H4 (cell line): ENCODE measurements at regions not wholly inside any gene's neighbourhood (a gene's known extent, or its start where the extent isn't known, plus 50 kb on each side); places are given as distances from the start of the nearest gene placed in this dataset.
"Not testable (repeated sequence)": the region's sequence is repeated elsewhere in the genome, so short reads cannot be mapped to it uniquely, and the experiment has no call there.

Experiments
- DNase-seq: peaks from one replicate; pipeline ENCODE4 v3.0.0-alpha.2; 2015; ENCODE audit warnings: low spot score

DNA sequence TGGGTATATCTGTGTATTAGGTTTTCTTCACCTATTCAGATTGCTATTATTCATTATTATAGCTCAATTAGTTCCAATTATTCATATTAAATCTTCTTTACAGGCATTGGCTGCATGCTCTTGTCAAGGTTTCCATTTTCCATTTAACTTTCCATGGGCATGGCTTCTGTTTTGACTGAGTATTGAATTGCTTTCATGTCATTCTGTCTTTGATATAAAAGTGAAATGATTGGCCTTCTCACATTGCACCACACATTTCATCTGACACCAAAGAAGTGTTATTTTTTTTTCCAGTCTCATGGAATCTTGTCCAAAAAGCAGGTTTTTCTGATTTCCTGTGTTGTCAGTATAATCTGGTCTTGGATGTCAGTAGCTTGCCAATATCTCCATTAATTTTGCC lies 1244.3 kb downstream of the RAPGEF2 start:
- no peak for DNase-seq

DNA sequence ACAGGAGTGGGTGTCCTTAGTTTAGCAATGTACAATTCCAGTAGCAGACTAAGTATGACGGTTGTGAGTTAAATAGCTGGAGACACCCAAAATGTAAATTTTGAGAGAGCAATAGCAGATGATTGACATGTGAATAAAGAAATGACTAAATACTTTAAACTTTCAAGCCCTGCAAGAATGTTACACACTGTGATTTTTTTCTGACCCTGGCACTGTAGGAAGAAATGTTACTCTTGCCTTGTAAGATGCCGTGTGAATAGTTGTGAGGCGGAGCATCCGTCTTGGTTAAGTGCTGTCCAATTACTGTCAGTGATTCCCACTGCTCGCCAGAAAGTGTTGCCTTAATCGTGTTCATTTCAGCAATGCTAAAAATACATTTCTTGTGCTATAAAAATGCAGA lies 1248.1 kb downstream of the RAPGEF2 start:
- DNase-seq: no peak

DNA sequence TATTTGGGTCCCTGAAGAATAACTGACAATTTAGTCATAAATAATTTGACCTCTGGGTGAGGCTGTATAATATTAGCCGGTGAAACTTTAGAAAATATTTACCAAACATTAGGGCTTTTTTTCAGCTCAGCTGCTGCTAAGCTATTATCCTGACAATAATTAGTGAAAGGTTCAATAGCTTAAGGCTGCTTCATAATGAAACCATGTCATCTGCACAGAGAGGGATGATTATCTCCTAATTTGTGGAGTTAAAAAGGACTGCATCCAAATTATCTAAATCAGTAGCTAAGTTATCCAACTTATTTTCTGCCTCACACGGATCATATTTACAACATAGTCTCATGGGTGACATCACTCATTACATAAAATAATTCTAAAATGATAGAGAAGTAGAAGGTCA lies 1249.8 kb downstream of the RAPGEF2 start:
- no peak for DNase-seq

DNA sequence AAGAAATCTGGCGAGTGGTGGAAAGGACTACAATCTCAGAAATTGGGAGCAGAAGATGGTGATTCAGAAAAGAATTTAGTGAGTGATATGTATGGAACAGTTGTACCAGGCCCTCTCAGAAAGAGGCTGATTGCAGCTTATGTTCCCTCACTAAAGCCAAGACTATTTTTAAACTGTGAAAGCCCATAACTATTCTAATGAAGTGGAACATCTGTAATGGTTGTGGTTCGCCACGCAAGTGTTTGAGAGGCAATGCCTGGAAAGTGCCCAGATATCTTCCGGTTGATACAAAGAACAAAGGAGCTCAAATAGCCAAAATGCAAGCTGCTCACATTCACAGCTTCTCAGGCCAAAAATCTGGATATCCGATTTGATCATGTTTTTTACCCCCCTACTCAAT lies 1250.7 kb downstream of the RAPGEF2 start:
- DNase-seq: peak; percentile 14

DNA sequence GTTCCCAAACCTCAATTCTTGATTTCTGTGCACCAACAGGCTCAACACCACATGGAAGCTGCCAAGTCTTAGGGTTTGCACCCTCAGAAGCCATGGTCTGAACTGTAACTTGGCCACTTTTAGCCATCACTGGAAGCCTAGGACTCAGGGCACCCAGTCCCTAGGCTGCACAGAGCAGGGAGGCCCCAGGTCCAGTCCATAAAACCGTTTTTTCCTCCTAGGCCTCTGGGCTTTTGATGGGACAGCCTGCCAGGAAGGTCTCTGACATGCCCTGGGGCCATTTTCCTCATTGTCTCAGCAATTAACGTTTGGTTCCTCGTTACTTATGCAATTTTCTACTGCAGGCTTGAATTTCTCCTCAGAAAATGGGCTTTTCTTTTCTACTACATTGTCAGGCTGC lies 1259.6 kb downstream of the RAPGEF2 start:
- DNase-seq: no peak

DNA sequence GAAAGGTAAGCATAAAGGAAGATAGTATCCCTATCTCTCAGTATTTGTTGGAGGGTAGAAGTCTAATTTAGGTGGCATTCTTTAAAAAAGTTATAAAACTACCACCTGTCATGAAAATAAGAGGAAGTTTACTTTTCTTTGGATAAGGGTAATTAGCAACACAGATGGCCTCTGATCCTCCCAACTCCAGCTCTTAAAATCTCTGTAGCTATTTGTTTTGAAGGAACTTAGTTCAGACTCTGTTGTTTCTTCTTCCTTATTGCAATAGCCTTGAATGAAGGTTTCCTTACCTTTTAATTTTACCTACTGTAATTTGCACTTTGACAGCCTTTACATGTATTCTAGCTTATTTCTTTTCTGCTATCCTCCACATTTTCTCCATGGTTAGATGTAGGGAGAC lies 1261.3 kb downstream of the RAPGEF2 start:
- DNase-seq: no peak

DNA sequence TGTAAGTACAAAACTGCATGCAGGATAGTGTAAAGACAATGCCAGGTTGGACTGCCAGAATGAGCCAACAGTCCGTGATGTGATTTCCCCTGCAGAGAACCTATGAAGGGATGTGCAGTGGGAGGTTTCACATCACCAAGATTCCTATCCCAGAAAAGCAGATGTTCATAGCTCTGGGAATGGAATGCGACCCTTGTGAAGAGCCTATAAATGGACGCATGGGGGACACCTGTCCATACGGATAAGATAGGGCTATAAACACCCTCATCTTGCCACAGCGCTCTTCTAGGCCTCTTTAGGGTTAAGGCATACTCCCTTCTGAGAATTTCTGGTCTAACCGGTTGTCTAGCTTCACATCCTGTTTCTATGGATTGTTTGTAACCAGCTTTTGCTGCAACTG lies 1261.8 kb downstream of the RAPGEF2 start:
- not testable (repeated sequence) for DNase-seq

DNA sequence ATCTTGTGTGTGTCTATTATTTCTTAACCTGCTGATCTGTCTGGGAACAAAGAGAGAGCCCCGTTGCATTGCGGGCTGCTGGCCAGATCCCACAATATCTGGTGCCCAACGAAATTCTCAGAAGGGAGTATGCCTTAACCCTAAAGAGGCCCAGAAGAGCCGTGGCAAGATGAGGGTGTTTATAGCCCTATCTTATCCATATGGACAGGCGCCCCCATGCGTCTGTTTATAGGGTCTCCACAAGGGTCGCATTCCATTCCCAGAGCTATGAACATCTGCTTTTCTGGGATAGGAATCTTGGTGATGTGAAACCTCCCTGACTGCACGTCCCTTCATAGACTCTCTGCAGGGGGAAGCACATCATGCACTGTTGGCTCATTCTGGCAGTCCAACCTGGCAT lies 1262.5 kb downstream of the RAPGEF2 start:
- not testable (repeated sequence) for DNase-seq

DNA sequence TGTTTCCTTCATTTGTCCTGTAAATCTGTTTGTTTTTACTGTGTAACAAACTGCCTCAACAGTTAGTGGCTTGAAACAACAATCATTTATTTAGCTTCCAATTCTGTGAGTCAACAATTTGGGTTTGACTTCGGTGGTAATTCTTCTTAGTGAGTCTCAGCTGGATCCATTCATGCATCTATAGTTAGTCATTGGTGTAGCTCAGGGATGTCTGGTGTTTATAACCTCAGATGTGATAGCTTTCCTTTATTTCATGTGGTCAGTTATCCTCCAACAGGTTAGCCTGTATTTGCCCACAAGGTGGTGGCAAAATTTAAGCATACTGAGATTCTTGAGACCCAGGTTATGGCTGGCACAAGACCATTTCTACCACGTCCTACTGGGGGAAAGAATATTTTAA lies 1267.2 kb downstream of the RAPGEF2 start:
- no peak for DNase-seq

DNA sequence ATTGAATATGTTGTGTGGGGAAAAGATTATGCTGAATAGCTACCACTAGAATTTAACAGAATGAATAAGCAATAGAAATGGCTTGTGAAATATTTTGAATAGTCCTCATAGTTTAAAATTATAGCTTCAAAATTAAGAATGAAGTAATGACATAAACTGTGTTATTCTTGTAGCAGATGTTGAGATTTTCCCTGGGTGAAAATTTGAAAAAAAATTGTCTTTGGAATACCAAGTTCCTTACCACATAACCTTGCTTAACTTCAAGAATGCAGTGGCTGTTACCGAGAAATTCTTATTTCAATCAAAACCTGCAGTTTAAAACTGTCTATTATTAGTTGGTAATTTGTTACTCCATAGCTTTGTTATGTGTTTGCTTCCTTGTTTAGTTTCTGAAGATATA lies 1268.6 kb downstream of the RAPGEF2 start:
- no peak for DNase-seq

DNA sequence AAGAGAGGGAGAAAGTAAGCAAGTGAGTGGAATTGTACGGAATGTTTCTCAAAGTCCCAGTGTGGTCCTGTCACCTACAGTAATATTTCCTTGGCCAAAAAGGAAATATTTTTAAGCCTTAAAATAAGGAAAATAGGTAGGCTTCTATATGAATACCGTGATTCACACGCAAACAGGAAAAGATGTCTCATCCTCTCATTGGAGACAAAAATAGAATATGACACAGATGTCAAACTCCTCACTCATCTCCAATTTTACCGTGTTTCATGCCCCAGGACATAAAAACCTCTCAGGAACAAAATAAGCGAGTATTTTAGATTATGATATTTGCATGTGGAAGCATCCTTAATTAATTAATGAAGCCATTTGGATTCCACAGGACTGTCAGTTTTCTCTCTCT lies 1269.5 kb downstream of the RAPGEF2 start:
- DNase-seq: no peak

DNA sequence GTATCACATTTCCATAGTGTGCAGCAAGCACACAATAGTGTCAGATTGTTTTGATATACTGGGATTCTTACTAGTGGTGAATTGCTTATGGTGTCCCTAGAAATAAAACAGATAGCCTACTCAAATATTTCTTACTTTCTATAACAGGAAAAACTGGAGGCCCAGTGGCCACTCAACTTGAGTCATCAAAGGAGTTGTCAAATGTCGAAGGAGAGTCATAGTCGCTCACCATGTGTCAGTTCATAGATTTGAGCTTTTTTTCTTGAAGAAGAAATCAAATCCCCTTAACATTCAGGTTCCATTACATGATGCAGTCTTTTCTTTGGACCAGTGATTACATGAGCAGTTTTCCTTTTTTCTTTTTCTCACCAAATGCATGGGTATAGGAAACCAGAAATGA lies 1271.0 kb downstream of the RAPGEF2 start:
- no peak for DNase-seq

DNA sequence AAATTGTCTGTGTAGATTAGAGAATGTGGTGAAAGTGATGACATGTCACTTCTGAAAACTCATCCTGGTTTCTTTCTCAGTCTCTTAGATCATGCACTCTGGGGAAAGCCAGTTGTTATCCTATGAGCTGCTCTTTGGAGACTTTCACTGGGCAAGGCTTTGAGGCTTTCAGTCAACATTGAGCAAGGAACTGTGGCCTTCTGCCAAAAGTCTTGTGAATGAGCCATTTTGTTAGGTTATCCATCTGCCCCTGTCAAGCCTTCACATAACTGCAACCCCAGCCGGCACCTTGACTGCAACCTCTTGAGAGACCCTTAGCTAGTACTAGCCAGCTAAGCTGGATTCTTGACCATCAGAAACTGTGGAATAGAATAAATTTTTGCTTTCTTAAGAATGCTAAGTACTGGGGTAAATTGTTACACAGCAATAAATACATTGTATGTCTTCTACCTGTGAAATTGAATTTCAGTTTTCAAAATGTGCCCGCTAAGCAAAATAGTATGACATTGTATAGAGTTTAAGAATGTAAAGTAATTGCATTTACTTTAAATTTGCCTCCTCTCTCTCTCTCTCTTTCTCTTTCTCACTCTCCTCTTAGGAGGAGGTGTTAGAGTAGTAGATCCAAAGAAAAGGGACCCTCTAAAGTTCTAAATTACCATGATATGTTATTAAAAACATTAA lies 1273.0 kb downstream of the RAPGEF2 start:
- peak; percentile 8 for DNase-seq

DNA sequence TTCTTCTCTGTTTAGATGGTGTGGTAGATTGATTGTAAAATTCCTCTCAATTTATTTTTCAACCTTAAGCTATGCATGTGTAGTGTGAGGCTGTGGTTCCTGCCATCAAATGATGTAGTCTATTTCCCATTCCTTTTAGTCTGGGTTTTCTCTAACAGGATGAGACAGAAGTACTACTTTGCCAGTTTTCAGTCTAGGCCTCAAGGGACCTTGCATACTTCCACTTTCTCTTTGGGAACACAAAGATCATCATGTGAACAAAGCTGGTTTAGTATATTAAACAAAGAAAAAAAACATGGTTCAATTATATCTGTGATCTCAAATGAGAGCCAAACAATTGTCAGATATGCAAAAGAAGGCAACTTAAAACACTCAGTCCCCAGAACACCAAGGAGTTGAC lies 1284.0 kb downstream of the RAPGEF2 start:
- no peak for DNase-seq

DNA sequence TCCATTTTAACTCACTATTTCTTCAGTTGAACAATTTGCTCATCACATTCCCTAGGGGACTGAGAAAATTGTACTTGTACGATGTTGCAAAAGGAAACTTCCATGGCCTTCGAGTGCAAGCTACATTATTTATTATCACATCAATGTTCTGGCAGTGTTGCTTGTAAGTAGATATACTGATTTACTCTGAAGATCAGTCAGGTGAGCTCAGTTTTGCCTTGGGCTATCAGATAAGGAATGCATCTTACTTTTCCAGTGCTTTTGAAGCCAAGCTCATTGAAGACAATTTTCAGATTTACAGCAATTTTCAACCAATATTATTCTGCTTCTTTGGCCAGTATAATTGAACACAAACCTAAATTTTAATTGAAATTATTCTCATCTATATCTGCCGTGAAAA lies 1296.9 kb downstream of the RAPGEF2 start:
- DNase-seq: no peak

DNA sequence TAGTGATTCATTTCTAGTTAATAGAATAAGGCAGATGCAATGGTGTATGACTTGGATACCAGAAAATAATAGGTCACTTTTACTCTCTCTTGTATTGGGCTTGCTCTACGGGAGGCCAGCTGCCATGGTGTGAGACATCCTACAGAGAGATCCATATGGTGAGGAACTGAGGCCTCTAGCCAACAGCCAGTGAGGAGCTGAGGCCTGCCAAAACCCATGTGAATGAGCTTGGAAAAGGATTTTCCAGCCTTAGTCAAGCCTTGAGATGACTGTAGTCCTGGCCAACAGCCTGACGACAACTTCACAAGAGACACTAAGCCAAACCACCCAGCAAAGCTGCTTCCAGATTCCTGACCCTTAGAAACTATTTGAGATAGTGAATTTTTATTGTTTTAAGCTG lies 1300.2 kb downstream of the RAPGEF2 start:
- no peak for DNase-seq

DNA sequence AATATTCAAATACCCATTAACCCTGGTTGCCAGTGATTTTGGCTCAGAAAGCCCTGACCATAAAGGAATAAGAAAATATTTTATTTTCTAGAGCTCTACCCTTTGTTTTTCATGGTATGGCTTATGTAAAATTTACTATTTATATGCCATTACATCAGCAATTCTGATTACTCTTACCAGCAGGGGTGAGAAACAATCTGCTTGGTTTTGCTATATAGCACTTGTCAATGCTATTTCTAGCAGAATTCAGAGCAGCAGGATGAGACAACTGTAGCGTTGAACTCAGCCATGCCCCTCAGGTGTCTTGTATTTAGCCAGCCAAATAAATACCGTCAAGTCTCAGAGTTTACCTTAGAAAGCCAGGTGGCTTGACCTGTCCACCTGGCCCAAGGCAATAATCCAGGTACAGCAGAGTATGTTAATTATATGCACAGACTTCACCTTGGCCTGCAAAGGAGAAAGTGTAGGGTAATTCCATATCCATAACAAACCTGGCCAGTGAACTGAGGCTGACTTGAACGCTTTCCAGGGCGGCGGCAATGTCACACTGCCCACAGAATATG lies 1303.5 kb downstream of the RAPGEF2 start:
- no peak for DNase-seq

DNA sequence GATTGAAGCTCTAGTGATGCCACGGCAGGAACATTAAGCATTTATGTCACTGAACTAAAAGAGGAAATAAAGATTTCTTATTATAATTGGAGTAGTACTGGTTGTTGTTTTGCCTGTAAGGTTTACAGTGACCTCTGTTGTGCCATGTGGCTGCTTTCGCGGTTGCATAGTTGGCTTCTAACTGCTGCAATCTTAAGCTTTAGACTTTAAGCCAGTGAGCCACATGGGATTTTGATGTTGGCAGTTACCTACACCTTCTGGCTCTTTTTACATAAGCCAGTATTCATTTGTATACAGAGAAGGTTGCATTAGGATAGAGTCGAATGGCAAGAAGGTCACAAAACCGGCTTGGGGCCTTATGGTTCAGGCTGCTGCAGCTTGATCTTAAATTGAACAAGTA lies 1311.6 kb downstream of the RAPGEF2 start:
- DNase-seq: no peak

DNA sequence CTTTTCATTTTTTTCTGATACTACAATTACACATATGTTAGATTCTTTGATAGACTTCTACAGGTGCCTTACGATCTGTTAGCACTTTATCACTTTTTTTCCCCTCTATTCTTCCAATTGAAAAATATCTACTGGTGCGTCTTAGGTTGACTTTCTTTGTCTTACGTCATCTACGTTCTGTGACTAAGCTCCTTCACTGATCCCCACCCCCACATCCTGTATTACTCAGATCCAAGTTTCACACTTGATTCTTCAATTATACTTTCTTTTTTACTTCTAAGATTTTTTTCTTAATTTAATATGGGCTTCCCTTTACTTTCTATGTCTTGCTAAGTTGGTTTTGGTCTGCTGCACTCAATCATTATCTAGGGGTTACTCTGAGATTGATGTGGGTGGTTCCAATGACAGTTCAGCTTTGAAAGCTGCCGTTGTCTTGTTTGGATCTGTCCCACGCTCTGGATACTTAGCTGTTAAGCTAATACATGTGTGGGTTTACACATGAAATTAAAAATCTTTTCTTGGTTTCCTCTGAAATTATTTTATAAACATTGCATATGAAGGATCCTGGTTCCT lies 1321.1 kb downstream of the RAPGEF2 start:
- peak; percentile 75 for DNase-seq

DNA sequence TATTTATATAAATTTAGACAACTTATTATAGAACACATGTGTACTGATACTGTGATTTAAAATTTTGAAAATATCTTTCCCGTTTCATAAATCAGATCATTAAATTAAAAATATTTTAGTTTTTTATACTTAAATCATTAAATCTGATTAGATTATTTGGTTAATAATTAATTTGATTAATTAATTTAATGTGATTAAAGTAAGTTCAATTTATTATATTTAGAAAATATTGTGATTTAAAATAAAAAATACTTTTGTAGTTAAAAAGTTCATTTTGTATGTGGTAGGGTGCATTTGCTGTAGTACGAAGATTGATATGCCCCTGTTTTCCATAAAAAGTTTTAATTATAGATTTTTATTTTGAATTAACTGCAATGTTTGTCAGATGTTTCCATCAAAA lies 1323.4 kb downstream of the RAPGEF2 start:
- no peak for DNase-seq

DNA sequence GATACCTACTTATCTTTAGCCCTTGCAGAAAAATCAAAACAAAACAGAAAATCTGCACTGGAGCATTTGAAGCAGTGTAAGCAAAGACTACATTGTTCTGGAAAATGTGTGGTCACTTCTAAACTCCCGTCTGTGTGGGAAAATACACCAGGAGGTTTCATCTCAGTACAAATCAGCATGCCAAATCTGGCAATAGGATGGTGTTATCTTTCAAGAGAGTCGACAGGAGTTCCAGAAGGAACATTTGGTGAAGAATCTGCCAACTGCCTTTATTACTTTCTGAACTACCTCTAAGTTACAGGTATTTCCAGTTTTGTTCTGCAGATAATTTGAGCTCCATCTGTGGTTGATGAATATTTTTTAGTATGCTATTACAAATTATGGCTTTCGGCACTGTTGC lies 1348.0 kb downstream of the RAPGEF2 start:
- no peak for DNase-seq

DNA sequence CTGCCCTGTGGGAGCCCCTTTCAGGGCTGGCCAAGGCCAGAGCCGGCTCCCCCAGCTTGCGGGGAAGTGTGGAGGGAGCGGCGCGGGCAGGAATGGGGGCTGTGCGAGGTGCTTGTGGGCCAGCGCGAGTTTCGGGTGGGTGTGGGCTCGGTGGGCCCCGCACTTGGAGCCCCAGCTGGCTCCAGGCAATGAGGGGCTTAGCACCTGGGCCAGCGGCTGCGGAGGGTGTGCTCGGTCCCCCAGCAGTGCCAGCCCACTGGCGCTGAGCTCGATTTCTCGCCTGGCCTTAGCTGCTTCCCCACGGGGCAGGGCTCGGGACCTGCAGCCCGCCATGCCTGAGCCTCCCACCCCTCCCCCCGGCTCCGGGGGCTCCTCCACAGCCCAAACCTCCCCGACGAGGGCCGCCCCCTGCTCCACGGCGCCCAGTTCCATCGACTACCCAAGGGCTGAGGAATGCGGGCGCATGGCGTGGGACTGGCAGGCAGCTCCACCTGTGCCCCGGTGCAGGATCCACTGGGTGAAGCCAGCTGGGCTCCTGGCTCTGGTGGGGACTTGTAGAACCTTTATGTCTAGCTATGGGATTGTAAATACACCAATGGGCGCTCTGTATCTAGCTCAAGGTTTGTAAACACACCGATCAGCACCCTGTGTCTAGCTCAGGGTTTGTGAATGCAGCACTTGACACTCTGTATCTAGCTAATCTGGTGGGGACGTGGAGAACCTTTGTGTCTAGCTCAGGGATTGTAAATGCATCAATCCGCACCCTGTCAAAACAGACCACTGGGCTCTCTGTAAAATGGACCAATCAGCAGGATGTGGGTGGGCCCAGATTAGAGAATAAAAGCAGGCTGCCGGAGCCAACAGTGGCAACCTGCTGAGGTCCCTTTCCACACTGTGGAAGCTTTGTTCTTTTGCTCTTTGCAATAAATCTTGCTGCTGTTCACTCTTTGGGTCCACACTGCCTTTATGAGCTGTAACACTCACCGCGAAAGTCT lies 1379.1 kb downstream of the RAPGEF2 start:
- DNase-seq: not testable (repeated sequence)
